Mesenchymal stem cell (in vitro differentiated cells and primary cell): ENCODE measurements at regions not wholly inside any gene's neighbourhood (a gene's known extent, or its start where the extent isn't known, plus 50 kb on each side); places are given as distances from the start of the nearest gene placed in this dataset.
A peak's percentile ranks its signal among the peaks of the same experiment; 100 is the strongest.

Experiments used
- DNase-seq: peaks from one replicate; pipeline ENCODE4 v3.0.0-alpha.2; 2013
- H2AFZ ChIP-seq: one replicate; pipeline ENCODE4 v1.6.1; 2013; ENCODE audit warnings: low read depth, mild to moderate bottlenecking, control low read depth, inconsistent platforms, low read length, moderate library complexity
- H2AK5ac ChIP-seq: 2 replicates; pipeline ENCODE4 v1.6.1; 2013; ENCODE audit warnings: low read length, moderate library complexity, mild to moderate bottlenecking, inconsistent platforms; ENCODE audit not compliant: severe bottlenecking
- H2BK120ac ChIP-seq: one replicate; pipeline ENCODE4 v1.6.1; 2013; ENCODE audit warnings: low read depth, mild to moderate bottlenecking, inconsistent platforms, low read length, moderate library complexity
- H2BK12ac ChIP-seq, 2 experiments: one replicate each; pipeline ENCODE4 v1.6.1; 2013; ENCODE audit warnings: inconsistent platforms in 2 of 2, low read length in 2 of 2, mild to moderate bottlenecking in 2 of 2, moderate library complexity in 2 of 2, control low read depth in 1 of 2
- H2BK15ac ChIP-seq: one replicate; pipeline ENCODE4 v1.6.1; 2013; ENCODE audit warnings: mild to moderate bottlenecking, low read depth, inconsistent platforms; ENCODE audit not compliant: poor library complexity, severe bottlenecking
- H2BK5ac ChIP-seq: 2 replicates; pipeline ENCODE4 v1.6.1; 2013; ENCODE audit warnings: low read depth, mild to moderate bottlenecking, low read length, control low read depth, inconsistent platforms; ENCODE audit not compliant: poor library complexity, severe bottlenecking
- H3K14ac ChIP-seq, 2 experiments: one replicate each; pipeline ENCODE4 v1.6.1; 2013; ENCODE audit warnings: inconsistent platforms in 2 of 2, low read length in 2 of 2, control low read depth in 1 of 2, mild to moderate bottlenecking in 1 of 2, moderate library complexity in 1 of 2
- H3K18ac ChIP-seq, 2 experiments: one replicate each; pipeline ENCODE4 v1.6.1; 2013; ENCODE audit warnings: inconsistent platforms in 2 of 2, low read length in 2 of 2, control low read depth in 1 of 2, low read depth in 1 of 2, mild to moderate bottlenecking in 1 of 2
- H3K23ac ChIP-seq, 2 experiments: one replicate each; pipeline ENCODE4 v1.6.1; 2013; ENCODE audit warnings: inconsistent platforms in 2 of 2, low read length in 2 of 2, mild to moderate bottlenecking in 2 of 2, moderate library complexity in 2 of 2, control low read depth in 1 of 2
- H3K27ac ChIP-seq: 2 replicates; pipeline ENCODE4 v1.5.1; 2013; ENCODE audit warnings: mild to moderate bottlenecking, moderate library complexity, low read length, control low read depth, inconsistent platforms; ENCODE audit not compliant: poor library complexity, severe bottlenecking
- H3K27me3 ChIP-seq, 2 experiments: 2 replicates each; pipeline versions ENCODE4 v1.6.1 to v1.7.0; 2013; ENCODE audit warnings: low read length in 2 of 2, mild to moderate bottlenecking in 2 of 2, moderate library complexity in 2 of 2, control low read depth in 1 of 2, inconsistent platforms in 1 of 2; ENCODE audit not compliant: control insufficient read depth in 1 of 2, insufficient read depth in 1 of 2
- H3K36me3 ChIP-seq, 2 experiments: 2 replicates each; pipeline versions ENCODE4 v1.6.1 to v1.7.0; 2013; ENCODE audit warnings: low read length in 2 of 2, control low read depth in 1 of 2, inconsistent platforms in 1 of 2, low read depth in 1 of 2, mild to moderate bottlenecking in 1 of 2; ENCODE audit not compliant: insufficient read depth in 2 of 2, control insufficient read depth in 1 of 2
- H3K4ac ChIP-seq, 2 experiments: one replicate each; pipeline ENCODE4 v1.6.1; 2013; ENCODE audit warnings: inconsistent platforms in 2 of 2, low read length in 2 of 2, mild to moderate bottlenecking in 2 of 2, moderate library complexity in 2 of 2, control low read depth in 1 of 2, low read depth in 1 of 2
- H3K4me1 ChIP-seq: 2 replicates; pipeline ENCODE4 v1.6.1; 2013; ENCODE audit warnings: low read depth, low read length, control low read depth; ENCODE audit not compliant: control insufficient read depth, insufficient read depth
- H3K4me2 ChIP-seq: 2 replicates; pipeline ENCODE4 v1.6.1; 2013; ENCODE audit warnings: low read length, mild to moderate bottlenecking, inconsistent platforms; ENCODE audit not compliant: poor library complexity, severe bottlenecking
- H3K4me3 ChIP-seq, 2 experiments: 2 replicates each; pipeline versions ENCODE4 v1.5.1 to v1.7.0; 2013; ENCODE audit warnings: low read length in 2 of 2, mild to moderate bottlenecking in 2 of 2, control low read depth in 1 of 2, low read depth in 1 of 2; ENCODE audit not compliant: insufficient read depth in 1 of 2
- H3K79me1 ChIP-seq: replicated peaks from 2 replicates; pipeline ENCODE4 v1.6.1; 2013; ENCODE audit warnings: mild to moderate bottlenecking, control low read depth, low read length, inconsistent platforms; ENCODE audit not compliant: poor library complexity, severe bottlenecking
- H3K9ac ChIP-seq: 2 replicates; pipeline ENCODE4 v1.7.0; 2013; ENCODE audit warnings: mild to moderate bottlenecking, low read length, moderate library complexity
- H3K9me3 ChIP-seq: 2 replicates; pipeline ENCODE4 v1.7.0; 2013; ENCODE audit warnings: mild to moderate bottlenecking, low read length; ENCODE audit not compliant: control insufficient read depth
- H4K8ac ChIP-seq: one replicate; pipeline ENCODE4 v1.6.1; 2013; ENCODE audit warnings: inconsistent platforms, mild to moderate bottlenecking, low read length, moderate library complexity
- H4K91ac ChIP-seq: one replicate; pipeline ENCODE4 v1.6.1; 2013; ENCODE audit warnings: mild to moderate bottlenecking, low read length, inconsistent platforms
- WGBS: methylation state at CpG from one replicate; pipeline ENCODE4 v1.1.7; 2013; ENCODE audit warnings: mixed read lengths; 5-methylcytosine and 5-hydroxymethylcytosine counted together

DNA sequence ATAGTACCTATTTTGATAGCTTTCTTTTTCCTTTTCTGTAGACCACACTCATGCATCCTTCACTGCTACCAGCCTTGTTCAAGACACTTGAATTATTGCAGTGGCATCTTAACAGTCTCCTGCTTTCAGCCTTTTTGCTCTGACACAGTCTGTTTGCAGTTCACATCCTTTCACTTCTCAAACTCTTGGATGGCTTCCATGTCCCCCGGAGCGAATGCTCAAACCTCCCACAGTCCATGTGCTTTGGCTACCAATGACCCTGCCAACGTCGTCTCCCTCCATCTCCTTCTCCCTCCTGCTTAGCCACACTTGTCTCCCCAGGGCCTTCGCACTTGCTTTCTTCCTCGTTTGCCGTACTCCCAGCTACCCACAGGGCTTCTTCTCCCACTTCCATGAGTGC lies 270.0 kb upstream of the ZFP64 start:
- H2BK120ac ChIP-seq, result no peak overlapping the region
- peak overlapping the region in 1 of 2 experiments; percentile 64 for H3K23ac ChIP-seq
- H2BK15ac ChIP-seq, result no peak overlapping the region
- DNase-seq, result no peak
- no peaks in the 10 kb centered on the region for H3K4me1 ChIP-seq
- H3K27ac ChIP-seq, result no peak overlapping the region
- H3K4me2 ChIP-seq, result no peak overlapping the region
- peak overlapping the region; percentile 30 for H4K8ac ChIP-seq
- H2AFZ ChIP-seq, result no peak overlapping the region
- no peak overlapping the region for H3K4me3 ChIP-seq
- H3K36me3 ChIP-seq, result no peaks in the 10 kb centered on the region
- peak overlapping the region in 1 of 2 experiments; percentile 51 for H2BK12ac ChIP-seq
- no peaks in the 10 kb centered on the region for H3K27me3 ChIP-seq
- peak overlapping the region in 1 of 2 experiments; percentile 44 for H3K14ac ChIP-seq
- H3K9ac ChIP-seq, result no peak overlapping the region
- H3K9me3 ChIP-seq, result peaks cover 5% of the 10 kb centered on the region
- H2AK5ac ChIP-seq, result no peak overlapping the region
- H2BK5ac ChIP-seq, result no peak overlapping the region
- peak overlapping the region in 1 of 2 experiments; percentile 49 for H3K18ac ChIP-seq
- 85% methylated on average over 7 of the region's 7 CpGs for WGBS
- no peaks in the 10 kb centered on the region for H3K79me1 ChIP-seq
- no peak overlapping the region for H4K91ac ChIP-seq
- H3K4ac ChIP-seq, result no peak overlapping the region

DNA sequence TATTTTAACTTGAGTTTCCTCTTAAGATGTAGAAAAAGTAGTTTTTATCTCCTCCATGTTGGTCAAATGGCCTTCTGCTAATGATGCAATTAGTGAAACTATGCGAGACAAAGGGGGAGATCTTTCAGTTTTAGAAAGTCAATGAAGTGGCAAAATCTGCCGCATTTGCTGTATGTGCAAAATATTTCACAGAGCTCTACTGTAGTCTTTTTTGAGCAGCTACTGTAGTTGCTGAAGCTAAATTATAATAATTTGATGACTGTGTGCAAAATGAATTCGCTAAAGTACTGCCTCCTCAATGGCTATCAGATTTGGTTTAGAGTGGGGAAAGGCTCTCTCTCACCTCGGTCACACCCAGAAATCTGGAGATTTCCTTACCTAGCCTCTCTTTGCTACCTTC lies 267.6 kb upstream of the ZFP64 start:
- Histone ChIP-seq H3K18ac (no peak overlapping the region), H3K27me3 (no peaks in the 10 kb centered on the region), H3K4me3 (no peak overlapping the region), H2AK5ac (no peak overlapping the region), H3K9ac (no peak overlapping the region), H3K23ac (no peak overlapping the region), H3K79me1 (no peaks in the 10 kb centered on the region), H3K4me1 (no peaks in the 10 kb centered on the region), H3K4me2 (no peak overlapping the region), H2AFZ (no peak overlapping the region), H3K36me3 (no peaks in the 10 kb centered on the region), H2BK120ac (no peak overlapping the region), H2BK5ac (no peak overlapping the region), H3K4ac (no peak overlapping the region), H4K8ac (no peak overlapping the region), H2BK15ac (no peak overlapping the region), H3K27ac (no peak overlapping the region), H4K91ac (no peak overlapping the region), H3K9me3 (peaks cover 3% of the 10 kb centered on the region), H3K14ac (no peak overlapping the region), H2BK12ac (no peak overlapping the region)
- 94% methylated on average over 4 of the region's 4 CpGs for WGBS
- no peak for DNase-seq

DNA sequence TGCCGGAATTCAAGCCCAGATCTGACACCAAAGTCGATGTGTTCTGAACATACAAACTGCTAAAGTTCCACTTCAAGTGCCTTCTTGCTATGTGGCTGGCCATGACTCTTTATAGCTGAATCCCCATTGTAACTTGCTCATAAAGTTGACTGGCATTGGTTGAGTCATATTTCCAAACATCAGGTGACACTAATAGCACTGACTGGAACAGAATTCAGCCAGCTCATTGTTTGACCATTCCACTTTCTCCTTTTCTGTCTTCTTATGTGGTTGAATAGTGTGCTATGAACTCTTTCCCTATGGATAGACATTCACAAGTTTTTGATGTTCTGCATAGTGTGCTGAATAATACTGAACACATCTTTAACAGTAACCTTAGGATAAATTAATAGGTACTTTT lies 266.2 kb upstream of the ZFP64 start:
- Histone ChIP-seq H2BK12ac (no peak overlapping the region), H3K23ac (no peak overlapping the region)

DNA sequence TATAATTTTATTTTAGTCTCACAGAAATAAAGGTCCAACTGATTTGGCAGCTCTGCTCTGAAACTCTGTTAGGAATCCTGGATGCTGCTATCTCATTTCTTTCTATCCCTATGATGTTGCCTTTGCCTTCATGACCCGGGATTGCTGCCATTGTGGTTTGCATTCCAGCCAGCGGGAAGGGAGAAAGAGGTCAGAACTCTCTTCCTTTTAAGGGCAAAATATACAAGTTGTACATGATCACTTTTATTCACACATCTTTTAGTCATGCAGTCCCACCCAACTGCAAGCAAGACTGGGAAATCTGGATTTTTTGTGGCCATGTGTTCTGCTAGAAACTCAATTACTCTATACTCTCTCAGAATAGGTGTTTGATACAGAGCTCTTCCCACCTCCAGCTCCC lies 263.1 kb upstream of the ZFP64 start:
- 42% methylated on average over 2 of the region's 2 CpGs for WGBS

More for the DNA sequence above, 266.2 kb upstream of the ZFP64 start:
- Histone ChIP-seq H3K4me2 (no peak overlapping the region), H3K14ac (no peak overlapping the region), H2BK15ac (no peak overlapping the region), H2BK120ac (no peak overlapping the region), H3K4me1 (no peaks in the 10 kb centered on the region), H2BK5ac (no peak overlapping the region), H3K79me1 (no peaks in the 10 kb centered on the region), H2AFZ (no peak overlapping the region), H3K4ac (no peak overlapping the region), H2AK5ac (no peak overlapping the region), H4K91ac (no peak overlapping the region), H3K9me3 (peaks cover 3% of the 10 kb centered on the region), H3K36me3 (no peaks in the 10 kb centered on the region), H3K27ac (no peak overlapping the region), H4K8ac (no peak overlapping the region), H3K27me3 (no peaks in the 10 kb centered on the region), H3K4me3 (no peak overlapping the region), H3K9ac (no peak overlapping the region), H3K18ac (no peak overlapping the region)
- peak; percentile 29 for DNase-seq
- WGBS, result 91% methylated on average over 2 of the region's 2 CpGs

More for the DNA sequence above, 263.1 kb upstream of the ZFP64 start:
- no peak overlapping the region for H3K27ac ChIP-seq
- peak overlapping the region in 1 of 2 experiments; percentile 73 for H2BK12ac ChIP-seq
- no peak overlapping the region for H4K8ac ChIP-seq
- no peak overlapping the region for H2AK5ac ChIP-seq
- no peak overlapping the region for H3K23ac ChIP-seq
- DNase-seq, result peak; percentile 33
- H3K79me1 ChIP-seq, result no peaks in the 10 kb centered on the region
- H3K9me3 ChIP-seq, result peaks cover under 1% of the 10 kb centered on the region
- no peaks in the 10 kb centered on the region for H3K4me1 ChIP-seq
- H2BK120ac ChIP-seq, result no peak overlapping the region
- H3K27me3 ChIP-seq, result no peaks in the 10 kb centered on the region
- no peak overlapping the region for H2AFZ ChIP-seq
- H3K18ac ChIP-seq, result peak overlapping the region; percentile 1 to 50
- H2BK5ac ChIP-seq, result no peak overlapping the region
- H3K4me3 ChIP-seq, result no peak overlapping the region
- H3K36me3 ChIP-seq, result no peaks in the 10 kb centered on the region
- peak overlapping the region; percentile 57 to 85 for H3K4ac ChIP-seq
- H3K14ac ChIP-seq, result no peak overlapping the region
- H3K4me2 ChIP-seq, result no peak overlapping the region
- no peak overlapping the region for H2BK15ac ChIP-seq
- H4K91ac ChIP-seq, result no peak overlapping the region
- peak overlapping the region; percentile 65 for H3K9ac ChIP-seq
